ENCODE measurements at regions not wholly inside any gene's neighbourhood (a gene's known extent, or its start where the extent isn't known, plus 50 kb on each side); places are given as distances from the start of the nearest gene placed in this dataset.

DNA sequence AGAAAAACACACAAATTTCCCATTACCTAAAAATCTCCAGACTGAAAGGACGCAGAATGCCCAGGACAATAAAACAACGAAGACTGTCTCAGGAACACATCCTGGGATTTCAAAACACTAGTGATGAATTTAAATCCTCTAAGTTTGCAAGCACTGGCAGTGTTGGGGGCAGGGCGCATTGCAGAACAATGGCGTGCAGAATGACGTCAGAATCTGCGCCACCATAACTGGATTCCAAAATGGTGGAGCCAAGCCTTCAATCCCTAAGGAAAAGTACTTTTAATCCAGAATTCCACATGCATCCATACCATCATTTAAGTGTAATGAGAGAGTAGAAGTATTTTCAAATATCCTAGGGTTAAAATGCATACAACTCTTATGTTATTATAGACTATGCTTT lies 679.1 kb downstream of the TRIML1 start:
- TF ChIP-seq POLR2A (IDR thresholded peaks at IDR 0.05; ENCODE audit: low read depth) (no peak), POLR2AphosphoS5 (IDR thresholded peaks at IDR 0.05) (no peak)
- TF ChIP-seq, protein P1, sequence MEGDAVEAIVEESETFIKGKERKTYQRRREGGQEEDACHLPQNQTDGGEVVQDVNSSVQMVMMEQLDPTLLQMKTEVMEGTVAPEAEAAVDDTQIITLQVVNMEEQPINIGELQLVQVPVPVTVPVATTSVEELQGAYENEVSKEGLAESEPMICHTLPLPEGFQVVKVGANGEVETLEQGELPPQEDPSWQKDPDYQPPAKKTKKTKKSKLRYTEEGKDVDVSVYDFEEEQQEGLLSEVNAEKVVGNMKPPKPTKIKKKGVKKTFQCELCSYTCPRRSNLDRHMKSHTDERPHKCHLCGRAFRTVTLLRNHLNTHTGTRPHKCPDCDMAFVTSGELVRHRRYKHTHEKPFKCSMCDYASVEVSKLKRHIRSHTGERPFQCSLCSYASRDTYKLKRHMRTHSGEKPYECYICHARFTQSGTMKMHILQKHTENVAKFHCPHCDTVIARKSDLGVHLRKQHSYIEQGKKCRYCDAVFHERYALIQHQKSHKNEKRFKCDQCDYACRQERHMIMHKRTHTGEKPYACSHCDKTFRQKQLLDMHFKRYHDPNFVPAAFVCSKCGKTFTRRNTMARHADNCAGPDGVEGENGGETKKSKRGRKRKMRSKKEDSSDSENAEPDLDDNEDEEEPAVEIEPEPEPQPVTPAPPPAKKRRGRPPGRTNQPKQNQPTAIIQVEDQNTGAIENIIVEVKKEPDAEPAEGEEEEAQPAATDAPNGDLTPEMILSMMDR (IDR thresholded peaks at IDR 0.05), result no peak
